NB4 (cell line): ENCODE measurements at regions not wholly inside any gene's neighbourhood (a gene's known extent, or its start where the extent isn't known, plus 50 kb on each side); places are given as distances from the start of the nearest gene placed in this dataset.

Experiments
- MYC ChIP-seq: IDR thresholded peaks from 2 replicates; pipeline ENCODE4 v1.6.1; 2011; ENCODE audit warnings: low read depth, low read length
- POLR2A ChIP-seq: IDR thresholded peaks from 2 replicates; pipeline ENCODE4 v1.6.1; 2011; ENCODE audit warnings: mild to moderate bottlenecking; ENCODE audit not compliant: insufficient read length; ENCODE audit errors: extremely low read depth
- TF ChIP-seq, protein P1 (sequence below): IDR thresholded peaks from one replicate; pipeline ENCODE4 v1.5.1; 2012; ENCODE audit warnings: low read depth, low read length

DNA sequence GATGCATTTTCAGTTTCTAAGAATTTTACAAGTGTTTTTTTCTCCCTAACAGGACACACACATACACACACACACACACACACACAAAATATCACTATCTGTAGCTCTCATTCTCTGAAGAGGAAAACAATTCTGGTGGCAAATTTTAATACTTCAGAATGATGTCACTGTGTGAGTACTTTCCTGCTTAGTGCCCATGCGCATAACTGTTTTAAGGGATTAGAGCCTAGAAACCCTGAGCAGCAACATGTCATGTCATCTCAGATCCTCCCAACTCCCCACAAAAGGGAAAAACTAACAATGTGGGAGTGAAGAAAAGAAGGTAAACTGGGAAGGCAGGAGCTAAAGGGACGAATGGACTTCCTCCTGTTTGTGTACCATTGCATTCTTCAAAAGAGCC is 401.2 kb downstream of the SPRY2 start:
- TF ChIP-seq, protein P1, sequence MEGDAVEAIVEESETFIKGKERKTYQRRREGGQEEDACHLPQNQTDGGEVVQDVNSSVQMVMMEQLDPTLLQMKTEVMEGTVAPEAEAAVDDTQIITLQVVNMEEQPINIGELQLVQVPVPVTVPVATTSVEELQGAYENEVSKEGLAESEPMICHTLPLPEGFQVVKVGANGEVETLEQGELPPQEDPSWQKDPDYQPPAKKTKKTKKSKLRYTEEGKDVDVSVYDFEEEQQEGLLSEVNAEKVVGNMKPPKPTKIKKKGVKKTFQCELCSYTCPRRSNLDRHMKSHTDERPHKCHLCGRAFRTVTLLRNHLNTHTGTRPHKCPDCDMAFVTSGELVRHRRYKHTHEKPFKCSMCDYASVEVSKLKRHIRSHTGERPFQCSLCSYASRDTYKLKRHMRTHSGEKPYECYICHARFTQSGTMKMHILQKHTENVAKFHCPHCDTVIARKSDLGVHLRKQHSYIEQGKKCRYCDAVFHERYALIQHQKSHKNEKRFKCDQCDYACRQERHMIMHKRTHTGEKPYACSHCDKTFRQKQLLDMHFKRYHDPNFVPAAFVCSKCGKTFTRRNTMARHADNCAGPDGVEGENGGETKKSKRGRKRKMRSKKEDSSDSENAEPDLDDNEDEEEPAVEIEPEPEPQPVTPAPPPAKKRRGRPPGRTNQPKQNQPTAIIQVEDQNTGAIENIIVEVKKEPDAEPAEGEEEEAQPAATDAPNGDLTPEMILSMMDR: no peak
- TF ChIP-seq POLR2A (no peak), MYC (no peak)
